Prostate gland (tissue), 2 donors: ENCODE measurements at regions not wholly inside any gene's neighbourhood (a gene's known extent, or its start where the extent isn't known, plus 50 kb on each side); places are given as distances from the start of the nearest gene placed in this dataset.
"Not testable (repeated sequence)": the region's sequence is repeated elsewhere in the genome, so short reads cannot be mapped to it uniquely, and the experiment has no call there.

Experiments used
- CTCF ChIP-seq, 4 experiments: fragments of 200-600 bp in 2 of 4; fragments of 450-650 bp in 2 of 4; sonication (generic) in 2 of 4; IDR thresholded peaks; 1 replicate in 3 of 4; 2 replicates in 1 of 4; pipeline ENCODE4 v1.5.1; 2016 to 2019; ENCODE audit warnings: antibody characterized with exemption in 4 of 4, mild to moderate bottlenecking in 2 of 4, moderate library complexity in 2 of 4
- POLR2A ChIP-seq: fragments of 450-650 bp; IDR thresholded peaks from one replicate; pipeline ENCODE4 v1.6.1; 2016; ENCODE audit warnings: antibody characterized with exemption, mild to moderate bottlenecking

- TF ChIP-seq POLR2A; CTCF (IDR thresholded peaks at IDR 0.05): not testable (repeated sequence)
Observed at GRCh38 chr16:65805704-65806103, 560.8 kb upstream of the CDH5 start.
